NCI-H524 treated with DMSO at 0.1 percent for 48 hours (cell line): ENCODE measurements at regions not wholly inside any gene's neighbourhood (a gene's known extent, or its start where the extent isn't known, plus 50 kb on each side); places are given as distances from the start of the nearest gene placed in this dataset.
A peak's percentile ranks its signal among the peaks of the same experiment; 100 is the strongest.
"Not testable (repeated sequence)": the region's sequence is repeated elsewhere in the genome, so short reads cannot be mapped to it uniquely, and the experiment has no call there.

Experiments used
- DNase-seq: peaks from one replicate; lab custom pipeline; 2025; lab: John Stamatoyannopoulos, UW

GRCh38 chr4:112946127-112946526 is 103.3 kb upstream of the ANK2 start:
- DNase-seq, result peak; percentile 50

GRCh38 chr4:112947616-112948015 is 101.8 kb upstream of the ANK2 start:
- no peak for DNase-seq

- no peak for DNase-seq
These were observed 97.8 kb upstream of the ANK2 start for GRCh38 chr4:112951362-112952312.

- no peak for DNase-seq
These were observed 97.1 kb upstream of the ANK2 start for GRCh38 chr4:112952313-112952700.

GRCh38 chr4:112953262-112953661 is 96.2 kb upstream of the ANK2 start:
- DNase-seq, result no peak

GRCh38 chr4:112954286-112954685 is 95.2 kb upstream of the ANK2 start:
- DNase-seq, result peak; percentile 9

GRCh38 chr4:112956484-112956896 is 93.0 kb upstream of the ANK2 start:
- no peak for DNase-seq

- not testable (repeated sequence) for DNase-seq
These were observed 91.7 kb upstream of the ANK2 start for GRCh38 chr4:112957764-112958163.

- no peak for DNase-seq
These were observed 82.6 kb upstream of the ANK2 start for GRCh38 chr4:112966701-112967488.

- DNase-seq, result no peak
These were observed 80.8 kb upstream of the ANK2 start for GRCh38 chr4:112968451-112969159.

GRCh38 chr4:112970903-112971302 is 78.5 kb upstream of the ANK2 start:
- DNase-seq, result no peak

- DNase-seq, result no peak
These were observed 75.7 kb upstream of the ANK2 start for GRCh38 chr4:112973750-112974251.

GRCh38 chr4:112975567-112976355 is 73.7 kb upstream of the ANK2 start:
- DNase-seq, result no peak

GRCh38 chr4:112978691-112979472 is 70.6 kb upstream of the ANK2 start:
- DNase-seq, result no peak

GRCh38 chr4:112979881-112980421 is 69.5 kb upstream of the ANK2 start:
- no peak for DNase-seq

GRCh38 chr4:112982680-112983079 is 66.8 kb upstream of the ANK2 start:
- DNase-seq, result no peak

GRCh38 chr4:112994732-112995464 is 54.6 kb upstream of the ANK2 start:
- DNase-seq, result no peak
